HG03460 (cell line): ENCODE measurements at regions not wholly inside any gene's neighbourhood (a gene's known extent, or its start where the extent isn't known, plus 50 kb on each side); places are given as distances from the start of the nearest gene placed in this dataset.

Experiments
- ATAC-seq: cut with Tn5 transposase; IDR thresholded peaks from one replicate; pipeline ENCODE4 v1.9.1; 2021; ENCODE audit not compliant: unreplicated experiment

- ATAC-seq, result no peak
Measured at GRCh38 chr9:663541-663940, 178.0 kb upstream of the DMRT1 start.

GRCh38 chr9:665296-665695, 176.2 kb upstream of the DMRT1 start:
- no peak for ATAC-seq

- no peak for ATAC-seq
Measured at GRCh38 chr9:671997-672396, 169.5 kb upstream of the DMRT1 start.

GRCh38 chr9:672851-673250, 168.6 kb upstream of the DMRT1 start:
- no peak for ATAC-seq

- ATAC-seq, result no peak
Measured at GRCh38 chr9:673264-673965, 168.1 kb upstream of the DMRT1 start.

GRCh38 chr9:673966-674526, 167.5 kb upstream of the DMRT1 start:
- ATAC-seq, result no peak

- no peak for ATAC-seq
Measured at GRCh38 chr9:675697-676370, 165.7 kb upstream of the DMRT1 start.

- no peak for ATAC-seq
Measured at GRCh38 chr9:676780-677438, 164.6 kb upstream of the DMRT1 start.

- ATAC-seq, result no peak
Measured at GRCh38 chr9:677461-678097, 163.9 kb upstream of the DMRT1 start.

- no peak for ATAC-seq
Measured at GRCh38 chr9:678897-679296, 162.6 kb upstream of the DMRT1 start.

GRCh38 chr9:679462-679861, 162.0 kb upstream of the DMRT1 start:
- ATAC-seq, result no peak

- ATAC-seq, result no peak
Measured at GRCh38 chr9:680106-680505, 161.4 kb upstream of the DMRT1 start.

GRCh38 chr9:682633-683508, 158.6 kb upstream of the DMRT1 start:
- no peak for ATAC-seq

- no peak for ATAC-seq
Measured at GRCh38 chr9:683509-684021, 157.9 kb upstream of the DMRT1 start.

GRCh38 chr9:684054-684890, 157.2 kb upstream of the DMRT1 start:
- ATAC-seq, result no peak

GRCh38 chr9:684941-685340, 156.6 kb upstream of the DMRT1 start:
- ATAC-seq, result no peak

- ATAC-seq, result no peak
Measured at GRCh38 chr9:686321-686813, 155.1 kb upstream of the DMRT1 start.

- no peak for ATAC-seq
Measured at GRCh38 chr9:687034-687785, 154.3 kb upstream of the DMRT1 start.
